B cell (primary cell): ENCODE measurements at regions not wholly inside any gene's neighbourhood (a gene's known extent, or its start where the extent isn't known, plus 50 kb on each side); places are given as distances from the start of the nearest gene placed in this dataset.
"Not testable (repeated sequence)": the region's sequence is repeated elsewhere in the genome, so short reads cannot be mapped to it uniquely, and the experiment has no call there.

Experiments used
- ATAC-seq: fragments of 200-7000 bp; cut with Tn5 transposase; one replicate; pipeline ENCODE4 v1.10.0; 2021; ENCODE audit warnings: low read depth, mild to moderate bottlenecking, moderate number of reproducible peaks, moderate library complexity
- CTCF ChIA-PET: fragments of 350-600 bp; sonication (Branson Sonifier 250); formaldehyde crosslinking; loops from one replicate; lab custom pipeline; 2021; ENCODE audit warnings: antibody characterized with exemption, inconsistent platforms; lab: Charles Lee
- POLR2A ChIA-PET: fragments of 350-600 bp; sonication (Branson Sonifier 250); formaldehyde crosslinking; loops from one replicate; lab custom pipeline; 2021; ENCODE audit warnings: antibody characterized with exemption; lab: Charles Lee
- DNase-seq: peaks from one replicate; pipeline ENCODE4 v3.0.0; 2013
- H2AFZ ChIP-seq: 2 replicates; pipeline ENCODE4 v1.6.1; 2012; ENCODE audit warnings: mild to moderate bottlenecking, low read depth, low read length; ENCODE audit not compliant: insufficient read depth, poor library complexity, severe bottlenecking
- H3K27ac ChIP-seq, 2 donors: 1 replicate in 1 of 2; 2 replicates in 1 of 2; pipeline ENCODE4 v1.5.1; 2012 to 2013; ENCODE audit warnings: low read length in 2 of 2, mild to moderate bottlenecking in 2 of 2, moderate library complexity in 1 of 2
- H3K27me3 ChIP-seq, 4 experiments: fragments of 200-600 bp in 1 of 4; sonication (generic) in 1 of 4; replicated peaks in 1 of 4; 1 replicate in 2 of 4; 2 replicates in 2 of 4; pipeline versions ENCODE4 v1.6.1 to v1.7.0; 2013 to 2016; ENCODE audit warnings: low read length in 3 of 4, mild to moderate bottlenecking in 2 of 4, mixed read lengths in 1 of 4, moderate library complexity in 1 of 4; ENCODE audit not compliant: insufficient read depth in 4 of 4, control insufficient read depth in 3 of 4; ENCODE audit errors: control extremely low read depth in 1 of 4
- H3K36me3 ChIP-seq, 2 experiments: replicated peaks in 1 of 2; 1 replicate in 1 of 2; 2 replicates in 1 of 2; pipeline versions ENCODE4 v1.6.1 to v1.7.1; 2013; ENCODE audit warnings: low read length in 1 of 2; ENCODE audit not compliant: insufficient read depth in 2 of 2, control insufficient read depth in 1 of 2; ENCODE audit errors: control extremely low read depth in 1 of 2, extremely low read depth in 1 of 2
- H3K4me1 ChIP-seq, 2 donors: fragments of 200-600 bp in 1 of 2; sonication (generic) in 1 of 2; 1 replicate in 1 of 2; 2 replicates in 1 of 2; pipeline versions ENCODE4 v1.5.1 to v1.6.1; 2013 to 2017; ENCODE audit warnings: low read length in 2 of 2; ENCODE audit not compliant: control insufficient read depth in 2 of 2, insufficient read depth in 2 of 2
- H3K4me2 ChIP-seq: replicated peaks from 2 replicates; pipeline ENCODE3; 2012; ENCODE audit warnings: mild to moderate bottlenecking, low read depth, low read length; ENCODE audit not compliant: poor library complexity, severe bottlenecking
- H3K4me3 ChIP-seq, 5 experiments: fragments of 200-600 bp in 1 of 5; sonication (generic) in 1 of 5; 1 replicate in 3 of 5; 2 replicates in 2 of 5; pipeline versions ENCODE4 v1.5.1 to v1.7.0; 2011 to 2016; ENCODE audit warnings: low read length in 4 of 5, mild to moderate bottlenecking in 4 of 5, low read depth in 2 of 5, control low read depth in 1 of 5, moderate library complexity in 1 of 5; ENCODE audit not compliant: insufficient read depth in 1 of 5; ENCODE audit errors: control extremely low read depth in 1 of 5, extremely low read depth in 1 of 5
- H3K79me2 ChIP-seq: fragments of 200-600 bp; sonication (generic); one replicate; pipeline ENCODE4 v1.6.0; 2016; ENCODE audit warnings: low read length; ENCODE audit not compliant: control insufficient read depth, insufficient read depth
- H3K9ac ChIP-seq: fragments of 200-600 bp; sonication (generic); 2 replicates; pipeline ENCODE4 v1.6.1; 2017; ENCODE audit warnings: mild to moderate bottlenecking, low read length, moderate library complexity
- H3K9me3 ChIP-seq, 3 donors: one replicate each; pipeline versions ENCODE4 v1.6.1 to v1.7.1; 2013; ENCODE audit warnings: low read length in 2 of 3; ENCODE audit not compliant: control insufficient read depth in 2 of 3, insufficient read depth in 1 of 3; ENCODE audit errors: control extremely low read depth in 1 of 3
- H4K20me1 ChIP-seq: 2 replicates; pipeline ENCODE4 v1.6.0; 2012; ENCODE audit warnings: mild to moderate bottlenecking, low read length; ENCODE audit not compliant: insufficient read depth, control insufficient read depth, poor library complexity, severe bottlenecking
- H3K27ac Mint-ChIP-seq: one replicate; pipeline ENCODE4 v1.8.0; 2021; ENCODE audit warnings: mixed read lengths
- H3K27me3 Mint-ChIP-seq: one replicate; pipeline ENCODE4 v1.8.0; 2021; ENCODE audit warnings: mixed read lengths
- H3K4me1 Mint-ChIP-seq: one replicate; pipeline ENCODE4 v1.8.0; 2021; ENCODE audit warnings: mixed read lengths
- H3K4me3 Mint-ChIP-seq: one replicate; pipeline ENCODE4 v1.8.0; 2021; ENCODE audit warnings: mixed read lengths
- H3K9me3 Mint-ChIP-seq: one replicate; pipeline ENCODE4 v1.8.0; 2022; ENCODE audit warnings: mixed read lengths; ENCODE audit not compliant: insufficient read depth
- EZH2 ChIP-seq: IDR thresholded peaks from 2 replicates; pipeline ENCODE4 v1.6.1; 2012; ENCODE audit warnings: borderline replicate concordance, low read depth, mild to moderate bottlenecking, moderate library complexity, low read length; ENCODE audit not compliant: insufficient read depth, poor library complexity, severe bottlenecking
- WGBS: methylation state at CpG from one replicate; pipeline ENCODE4 v1.1.5; 2013; ENCODE audit warnings: missing lambda C conversion rate; ENCODE audit not compliant: insufficient coverage; 5-methylcytosine and 5-hydroxymethylcytosine counted together
- intact Hi-C: fragments of 100-400 bp; cut with micrococcal nuclease; formaldehyde crosslinking; loops from one replicate; pipeline ENCODE4 v1.10.0; 2022
- TF ChIP-seq, protein P1 (sequence below): fragments of 200-600 bp; IDR thresholded peaks from one replicate; pipeline ENCODE4 v1.8.0; 2022; ENCODE audit warnings: antibody characterized with exemption, mild to moderate bottlenecking

- Histone ChIP-seq H3K9me3 (no peaks in the 10 kb centered on the region), H2AFZ (no peak overlapping the region), H3K79me2 (no peaks in the 10 kb centered on the region), H4K20me1 (no peaks in the 10 kb centered on the region), H3K4me2 (no peak overlapping the region), H3K9ac (no peak overlapping the region), H3K4me3 (no peak overlapping the region), H3K4me1 (peaks cover 3 to 7% of the 10 kb centered on the region in 2 donors), H3K36me3 (no peaks in the 10 kb centered on the region), H3K27me3 (no peaks in the 10 kb centered on the region), H3K27ac (no peak overlapping the region)
- Mint-ChIP-seq H3K9me3 (no peaks in the 10 kb centered on the region), H3K27me3 (no peaks in the 10 kb centered on the region), H3K4me1 (peaks cover 12% of the 10 kb centered on the region), H3K27ac (no peak overlapping the region), H3K4me3 (no peak overlapping the region)
- POLR2A ChIA-PET: no interaction called here
- ATAC-seq: no peak
- TF ChIP-seq, protein P1, sequence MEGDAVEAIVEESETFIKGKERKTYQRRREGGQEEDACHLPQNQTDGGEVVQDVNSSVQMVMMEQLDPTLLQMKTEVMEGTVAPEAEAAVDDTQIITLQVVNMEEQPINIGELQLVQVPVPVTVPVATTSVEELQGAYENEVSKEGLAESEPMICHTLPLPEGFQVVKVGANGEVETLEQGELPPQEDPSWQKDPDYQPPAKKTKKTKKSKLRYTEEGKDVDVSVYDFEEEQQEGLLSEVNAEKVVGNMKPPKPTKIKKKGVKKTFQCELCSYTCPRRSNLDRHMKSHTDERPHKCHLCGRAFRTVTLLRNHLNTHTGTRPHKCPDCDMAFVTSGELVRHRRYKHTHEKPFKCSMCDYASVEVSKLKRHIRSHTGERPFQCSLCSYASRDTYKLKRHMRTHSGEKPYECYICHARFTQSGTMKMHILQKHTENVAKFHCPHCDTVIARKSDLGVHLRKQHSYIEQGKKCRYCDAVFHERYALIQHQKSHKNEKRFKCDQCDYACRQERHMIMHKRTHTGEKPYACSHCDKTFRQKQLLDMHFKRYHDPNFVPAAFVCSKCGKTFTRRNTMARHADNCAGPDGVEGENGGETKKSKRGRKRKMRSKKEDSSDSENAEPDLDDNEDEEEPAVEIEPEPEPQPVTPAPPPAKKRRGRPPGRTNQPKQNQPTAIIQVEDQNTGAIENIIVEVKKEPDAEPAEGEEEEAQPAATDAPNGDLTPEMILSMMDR: no peak
- no peak for TF ChIP-seq EZH2
- intact Hi-C loops: no loop called here
- no peak for DNase-seq
- 57% methylated on average over 1 of the region's 4 CpGs for WGBS
- CTCF ChIA-PET: no interaction called here
These were observed 72.8 kb upstream of the FAN1 start for GRCh38 chr15:30830961-30831360.

- H3K27ac Mint-ChIP-seq, H3K4me3 ChIP-seq, POLR2A ChIA-PET, H3K9ac ChIP-seq, H3K27ac ChIP-seq, H3K4me2 ChIP-seq, DNase-seq, ATAC-seq, H3K4me1 ChIP-seq, H3K9me3 Mint-ChIP-seq, H3K27me3 ChIP-seq, CTCF ChIA-PET, H2AFZ ChIP-seq, intact Hi-C loops, H3K36me3 ChIP-seq, H3K4me3 Mint-ChIP-seq, H3K79me2 ChIP-seq, H3K27me3 Mint-ChIP-seq, H4K20me1 ChIP-seq, H3K9me3 ChIP-seq: not testable (repeated sequence)
- 94% methylated on average over 4 of the region's 7 CpGs for WGBS
- H3K4me1 Mint-ChIP-seq: peaks cover 12% of the 10 kb centered on the region
These were observed 70.3 kb upstream of the FAN1 start for GRCh38 chr15:30833379-30833778.

GRCh38 chr15:30841639-30842038, 62.1 kb upstream of the FAN1 start:
- ATAC-seq, H3K27ac Mint-ChIP-seq, H4K20me1 ChIP-seq, DNase-seq, H3K27me3 ChIP-seq, H3K9ac ChIP-seq, intact Hi-C loops, POLR2A ChIA-PET, H3K4me3 Mint-ChIP-seq, H3K36me3 ChIP-seq, H3K27ac ChIP-seq, H3K27me3 Mint-ChIP-seq, H3K79me2 ChIP-seq, H3K9me3 Mint-ChIP-seq, H3K4me2 ChIP-seq, H3K9me3 ChIP-seq, H3K4me3 ChIP-seq, H2AFZ ChIP-seq: not testable (repeated sequence)
- CTCF ChIA-PET: interaction anchor here (1.7 kb wide), 1 partner anchor 17 kb away, joined by 4 read pairs; no protein-coding TSS in a partner anchor
- H3K4me1 Mint-ChIP-seq: peaks cover 11% of the 10 kb centered on the region
- peaks cover 9 to 10% of the 10 kb centered on the region in 2 donors for H3K4me1 ChIP-seq
- WGBS: no CpG with 5 or more reads among the region's 2 CpGs
